Tibial artery (tissue), 4 donors: ENCODE measurements at regions not wholly inside any gene's neighbourhood (a gene's known extent, or its start where the extent isn't known, plus 50 kb on each side); places are given as distances from the start of the nearest gene placed in this dataset.

Experiments used
- DNase-seq, 2 donors: peaks; one replicate each; pipeline ENCODE4 v3.0.0-alpha.2; 2019
- H3K27ac ChIP-seq, 2 donors: fragments of 200-600 bp; sonication (generic) in 1 of 2; 1 replicate in 1 of 2; 2 replicates in 1 of 2; pipeline ENCODE4 v1.5.1; 2018 to 2019; ENCODE audit warnings: mild to moderate bottlenecking in 1 of 2
- H3K27me3 ChIP-seq, 2 donors: fragments of 200-600 bp; sonication (generic) in 1 of 2; one replicate each; pipeline versions ENCODE4 v1.5.1 to v1.6.0; 2016 to 2019
- H3K36me3 ChIP-seq, 3 donors: fragments of 200-600 bp; sonication (generic) in 2 of 3; one replicate each; pipeline ENCODE4 v1.5.1; 2016 to 2019; ENCODE audit warnings: mild to moderate bottlenecking in 2 of 3
- H3K4me1 ChIP-seq, 4 donors: fragments of 200-600 bp; sonication (generic) in 2 of 4; 1 replicate in 3 of 4; 2 replicates in 1 of 4; pipeline ENCODE4 v1.5.1; 2016 to 2019
- H3K4me3 ChIP-seq, 2 donors: fragments of 200-600 bp; sonication (generic) in 1 of 2; 1 replicate in 1 of 2; 2 replicates in 1 of 2; pipeline ENCODE4 v1.5.1; 2018 to 2019; ENCODE audit warnings: mild to moderate bottlenecking in 2 of 2
- H3K9me3 ChIP-seq, 3 donors: fragments of 200-600 bp; sonication (generic) in 1 of 3; one replicate each; pipeline ENCODE4 v1.5.1; 2016 to 2019
- intact Hi-C: fragments of 100-400 bp; cut with DNase I; formaldehyde crosslinking; loops from one replicate; pipeline ENCODE4 v1.15.0; 2023; ENCODE audit warnings: low total_unique reads
- TF ChIP-seq, protein P1 (sequence below), 2 experiments: fragments of 200-600 bp in 1 of 2; fragments of 450-650 bp in 1 of 2; IDR thresholded peaks; one replicate each; pipeline ENCODE4 v1.5.1; 2017 to 2019; ENCODE audit warnings: antibody characterized with exemption in 2 of 2, mild to moderate bottlenecking in 1 of 2, moderate library complexity in 1 of 2

DNA sequence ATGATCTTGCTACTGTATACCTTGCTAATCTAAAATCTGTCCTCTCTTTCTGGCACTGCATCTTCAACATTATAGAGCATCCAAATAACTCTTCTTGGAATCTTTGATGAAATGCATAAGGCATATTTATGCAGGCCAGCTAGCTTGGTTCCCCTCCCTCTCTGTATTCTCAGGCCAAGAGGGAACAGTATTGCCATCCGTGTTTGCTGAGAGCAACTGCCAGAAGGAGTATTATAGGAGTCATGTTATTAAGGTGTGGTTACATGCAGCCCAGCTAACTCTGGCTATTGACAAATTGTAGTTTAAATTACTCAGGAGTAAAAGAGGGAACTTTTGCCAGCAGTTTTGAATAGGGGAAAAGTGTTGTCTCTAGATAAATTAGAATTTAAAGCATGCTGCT is 309.3 kb upstream of the E2F7 start:
- H3K27ac ChIP-seq = no peak overlapping the region
- H3K4me3 ChIP-seq = no peak overlapping the region
- no peaks in the 10 kb centered on the region for H3K9me3 ChIP-seq
- intact Hi-C loops = no loop called here
- H3K27me3 ChIP-seq = no peaks in the 10 kb centered on the region
- TF ChIP-seq, protein P1, sequence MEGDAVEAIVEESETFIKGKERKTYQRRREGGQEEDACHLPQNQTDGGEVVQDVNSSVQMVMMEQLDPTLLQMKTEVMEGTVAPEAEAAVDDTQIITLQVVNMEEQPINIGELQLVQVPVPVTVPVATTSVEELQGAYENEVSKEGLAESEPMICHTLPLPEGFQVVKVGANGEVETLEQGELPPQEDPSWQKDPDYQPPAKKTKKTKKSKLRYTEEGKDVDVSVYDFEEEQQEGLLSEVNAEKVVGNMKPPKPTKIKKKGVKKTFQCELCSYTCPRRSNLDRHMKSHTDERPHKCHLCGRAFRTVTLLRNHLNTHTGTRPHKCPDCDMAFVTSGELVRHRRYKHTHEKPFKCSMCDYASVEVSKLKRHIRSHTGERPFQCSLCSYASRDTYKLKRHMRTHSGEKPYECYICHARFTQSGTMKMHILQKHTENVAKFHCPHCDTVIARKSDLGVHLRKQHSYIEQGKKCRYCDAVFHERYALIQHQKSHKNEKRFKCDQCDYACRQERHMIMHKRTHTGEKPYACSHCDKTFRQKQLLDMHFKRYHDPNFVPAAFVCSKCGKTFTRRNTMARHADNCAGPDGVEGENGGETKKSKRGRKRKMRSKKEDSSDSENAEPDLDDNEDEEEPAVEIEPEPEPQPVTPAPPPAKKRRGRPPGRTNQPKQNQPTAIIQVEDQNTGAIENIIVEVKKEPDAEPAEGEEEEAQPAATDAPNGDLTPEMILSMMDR (IDR thresholded peaks at IDR 0.05) = no peak
- DNase-seq = no peak
- H3K4me1 ChIP-seq = no peaks in the 10 kb centered on the region
- no peaks in the 10 kb centered on the region for H3K36me3 ChIP-seq

DNA sequence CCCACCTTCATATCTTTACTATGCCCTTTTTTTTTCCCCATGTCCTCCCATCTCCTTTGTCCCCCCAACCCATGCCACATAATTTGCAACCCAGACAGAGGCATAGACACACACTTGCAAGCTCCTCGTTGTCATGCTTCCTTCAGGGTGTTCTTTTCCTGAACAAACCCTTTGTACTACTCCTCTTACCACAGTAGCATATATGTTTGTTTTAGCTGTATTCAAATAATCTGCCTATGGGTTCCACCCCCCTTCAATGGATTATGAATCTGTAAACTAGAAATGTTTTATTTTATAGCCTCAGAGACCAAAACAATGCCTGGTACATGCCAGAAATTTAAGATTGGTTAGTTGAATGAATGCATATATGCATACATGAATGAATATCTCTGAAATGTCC is 307.1 kb upstream of the E2F7 start:
- H3K9me3 ChIP-seq = no peaks in the 10 kb centered on the region
- intact Hi-C loops = no loop called here
- DNase-seq = no peak
- no peaks in the 10 kb centered on the region for H3K27me3 ChIP-seq
- TF ChIP-seq, protein P1 (IDR thresholded peaks at IDR 0.05) = no peak
- no peak overlapping the region for H3K27ac ChIP-seq
- no peaks in the 10 kb centered on the region for H3K4me1 ChIP-seq
- H3K36me3 ChIP-seq = no peaks in the 10 kb centered on the region
- H3K4me3 ChIP-seq = no peak overlapping the region

DNA sequence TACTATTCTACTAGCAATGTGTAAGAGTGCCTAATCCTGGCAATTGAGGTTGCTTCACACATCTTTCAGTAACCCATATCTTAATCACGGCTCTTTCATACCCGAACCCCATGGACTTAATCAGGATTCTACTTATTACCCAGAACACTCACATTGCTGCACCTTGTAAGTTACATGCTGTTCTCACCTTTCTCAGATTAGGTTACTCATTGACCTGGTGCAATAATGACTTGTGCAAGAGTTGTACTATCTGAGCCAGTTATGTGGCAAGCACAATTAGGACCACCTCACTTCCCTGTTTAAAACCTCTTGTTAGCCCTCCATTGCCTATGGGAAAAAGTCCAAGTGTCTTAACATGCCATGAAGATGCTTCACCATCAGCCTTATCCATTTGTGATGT is 306.7 kb upstream of the E2F7 start:
- no peaks in the 10 kb centered on the region for H3K27me3 ChIP-seq
- no peaks in the 10 kb centered on the region for H3K9me3 ChIP-seq
- H3K36me3 ChIP-seq = no peaks in the 10 kb centered on the region
- TF ChIP-seq, protein P1 (IDR thresholded peaks at IDR 0.05) = no peak
- intact Hi-C loops = no loop called here
- no peaks in the 10 kb centered on the region for H3K4me1 ChIP-seq
- DNase-seq = no peak
- no peak overlapping the region for H3K4me3 ChIP-seq
- no peak overlapping the region for H3K27ac ChIP-seq

DNA sequence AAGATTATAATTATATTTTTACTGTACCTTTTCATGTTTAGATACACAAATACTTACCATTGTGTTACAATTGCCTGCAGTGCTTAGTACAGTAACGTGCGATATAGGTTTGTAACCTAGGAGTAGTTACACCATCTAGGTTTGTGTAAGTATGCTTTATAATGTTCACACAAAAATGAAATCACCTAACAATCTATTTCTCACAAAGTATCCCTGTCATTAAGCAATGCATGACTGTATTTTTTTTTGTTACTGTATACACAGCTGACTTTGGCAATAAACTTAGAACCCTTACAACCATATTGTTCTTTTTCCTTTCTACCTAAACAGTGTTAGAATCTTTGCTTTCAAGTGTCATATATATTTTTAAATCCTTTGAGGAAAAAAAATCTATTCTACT is 303.0 kb upstream of the E2F7 start:
- H3K4me1 ChIP-seq = no peaks in the 10 kb centered on the region
- no peaks in the 10 kb centered on the region for H3K36me3 ChIP-seq
- H3K27ac ChIP-seq = no peak overlapping the region
- H3K4me3 ChIP-seq = no peak overlapping the region
- no peak for DNase-seq
- no peaks in the 10 kb centered on the region for H3K9me3 ChIP-seq
- no peaks in the 10 kb centered on the region for H3K27me3 ChIP-seq
- TF ChIP-seq, protein P1 (IDR thresholded peaks at IDR 0.05) = no peak
- intact Hi-C loops = no loop called here

DNA sequence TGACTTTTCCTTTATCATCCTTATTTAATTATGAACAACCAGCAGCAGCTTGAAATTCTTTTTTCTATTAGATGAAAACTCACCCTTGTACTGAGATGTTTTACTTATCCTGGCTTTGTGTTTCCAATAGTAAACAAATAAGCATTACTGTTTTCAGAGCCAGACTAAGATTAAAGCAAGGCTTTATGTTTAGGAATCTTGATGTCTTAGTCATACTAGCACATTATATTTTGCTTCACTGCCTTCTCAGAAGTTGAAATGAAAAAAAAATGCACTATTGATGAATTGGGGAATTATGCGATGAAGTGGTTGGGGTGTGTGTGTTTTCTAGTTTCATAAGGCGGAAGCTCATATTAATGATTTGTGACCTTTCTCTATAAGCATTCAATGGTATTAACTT is 301.2 kb upstream of the E2F7 start:
- Histone ChIP-seq H3K4me3 (no peak overlapping the region), H3K4me1 (no peaks in the 10 kb centered on the region), H3K36me3 (no peaks in the 10 kb centered on the region), H3K27me3 (no peaks in the 10 kb centered on the region), H3K27ac (no peak overlapping the region), H3K9me3 (no peaks in the 10 kb centered on the region)
- TF ChIP-seq, protein P1 (IDR thresholded peaks at IDR 0.05) = no peak
- intact Hi-C loops = no loop called here
- DNase-seq = no peak

DNA sequence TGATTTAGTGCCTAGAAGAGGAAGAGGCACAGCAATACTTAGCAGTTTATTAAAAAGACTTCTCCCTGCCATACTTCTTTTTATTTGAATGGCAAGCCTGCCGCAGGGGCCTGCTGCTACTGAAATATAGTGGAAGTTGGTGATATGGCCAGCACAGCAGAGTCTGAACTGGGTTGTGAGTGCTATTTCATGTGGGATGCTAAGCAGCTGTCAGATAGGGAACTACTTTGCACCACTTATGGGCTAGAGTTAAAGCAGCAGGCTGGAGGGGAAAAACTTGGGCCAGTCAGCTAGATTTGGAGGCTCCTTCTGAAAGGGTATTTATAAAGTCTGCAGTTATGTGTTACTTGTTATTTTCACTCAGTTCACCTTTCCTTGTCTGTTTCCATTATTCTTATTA is 299.0 kb upstream of the E2F7 start:
- no peaks in the 10 kb centered on the region for H3K4me1 ChIP-seq
- no peaks in the 10 kb centered on the region for H3K27me3 ChIP-seq
- TF ChIP-seq, protein P1 (IDR thresholded peaks at IDR 0.05) = no peak
- no peaks in the 10 kb centered on the region for H3K9me3 ChIP-seq
- no peak overlapping the region for H3K4me3 ChIP-seq
- intact Hi-C loops = no loop called here
- H3K36me3 ChIP-seq = no peaks in the 10 kb centered on the region
- no peak overlapping the region for H3K27ac ChIP-seq
- DNase-seq = no peak
